ENCODE measurements at regions not wholly inside any gene's neighbourhood (a gene's known extent, or its start where the extent isn't known, plus 50 kb on each side); places are given as distances from the start of the nearest gene placed in this dataset.

DNA sequence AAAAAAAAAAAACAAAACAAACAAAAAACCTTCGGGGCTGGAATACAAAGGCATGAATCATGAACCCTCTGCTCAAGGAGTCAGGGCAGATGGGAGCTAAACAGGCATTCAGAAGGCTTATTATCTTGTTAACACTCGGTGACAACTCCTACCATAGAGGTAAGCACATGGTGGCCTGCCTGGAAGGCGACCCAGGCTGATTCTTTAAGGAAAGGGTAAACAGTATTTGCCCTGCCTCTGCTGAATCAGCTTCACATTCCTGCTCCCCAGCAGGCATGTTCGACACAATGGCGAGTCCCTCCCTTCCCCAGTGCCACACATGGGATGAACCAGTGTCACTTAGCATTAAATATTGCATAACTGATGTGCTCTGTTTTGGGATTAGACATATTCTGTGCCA lies 191.9 kb downstream of the ARL4C start:
- no peak for DNase-seq

DNA sequence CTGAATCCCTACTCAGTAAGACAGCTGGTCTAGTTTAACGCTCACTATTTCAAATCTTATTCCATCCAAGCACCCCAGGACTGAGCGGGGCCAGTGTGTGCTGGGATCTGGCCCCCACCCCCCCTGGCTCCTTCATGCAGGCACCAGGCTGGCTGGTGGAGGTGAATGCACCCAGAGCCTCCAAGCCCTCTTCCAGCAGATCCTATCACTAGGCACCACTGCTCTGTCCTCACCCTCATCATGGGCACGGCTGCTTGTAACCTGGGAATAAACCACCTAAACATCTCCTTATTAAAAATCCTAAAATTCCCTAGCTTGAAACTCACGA lies 194.3 kb downstream of the ARL4C start:
- DNase-seq, result no peak

DNA sequence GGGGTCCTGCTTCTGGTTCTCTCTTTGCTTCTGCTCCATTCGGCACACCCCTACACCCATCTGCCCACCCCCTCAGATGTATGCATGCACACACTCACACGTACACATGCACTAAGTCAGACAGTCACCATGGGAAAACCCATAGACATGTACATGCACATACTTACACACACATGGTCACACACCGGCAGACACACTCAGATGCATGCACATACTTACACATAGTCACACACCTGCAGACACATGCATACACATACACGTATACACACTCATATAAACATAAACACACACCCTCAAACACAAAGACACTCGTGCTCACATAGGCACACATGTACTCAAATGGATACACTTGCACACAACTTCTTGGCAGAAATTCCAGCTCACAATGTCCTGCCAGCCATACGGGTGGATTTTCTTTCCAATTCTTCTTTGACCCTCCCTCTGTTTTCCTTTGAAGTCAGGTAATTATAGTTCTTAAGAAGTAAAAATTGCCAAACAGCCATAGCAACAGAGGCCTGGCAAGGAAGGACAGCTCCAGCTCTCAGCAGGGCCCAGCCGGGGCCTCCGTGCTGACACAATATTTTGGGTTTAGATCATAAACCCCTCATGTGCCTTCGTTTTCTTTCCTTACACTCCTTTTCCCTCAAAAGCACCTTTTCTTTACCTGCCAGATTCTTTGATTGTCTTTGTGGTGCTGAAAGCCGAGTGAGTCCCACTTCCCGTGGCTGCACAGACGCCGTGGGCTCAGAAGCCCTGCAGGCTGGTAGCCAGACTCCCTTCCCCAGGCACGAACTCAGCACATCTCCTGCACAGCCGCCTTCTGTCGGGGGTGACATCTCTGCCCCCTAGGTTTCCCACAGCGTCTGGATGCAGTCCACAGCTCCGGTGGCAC lies 195.7 kb downstream of the ARL4C start:
- DNase-seq, result no peak

DNA sequence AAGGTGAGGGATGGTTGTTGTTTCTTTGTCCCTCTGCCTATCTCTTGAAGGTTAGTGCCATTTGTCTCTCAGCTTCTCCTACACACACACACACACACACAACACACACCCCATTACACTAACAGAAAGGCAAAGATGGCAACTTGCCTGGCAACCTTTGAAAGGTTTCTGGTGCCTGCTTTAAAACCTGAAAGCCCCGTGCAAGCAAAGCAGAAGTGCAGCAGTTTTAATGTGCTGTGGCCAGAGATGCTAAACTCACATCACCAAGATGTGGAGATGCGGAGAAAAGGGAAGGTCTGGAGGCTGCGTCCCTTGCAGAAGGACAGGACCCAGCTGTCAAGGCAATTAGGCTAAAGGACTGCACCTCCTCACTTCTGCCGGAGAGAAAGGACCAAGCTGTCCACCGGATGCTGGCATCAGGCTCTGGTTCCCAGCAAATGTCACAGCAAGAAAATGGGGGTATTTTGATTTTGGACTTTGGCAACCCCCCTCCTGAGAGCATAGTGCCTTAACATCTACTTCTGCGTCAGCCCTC lies 196.4 kb downstream of the ARL4C start:
- no peak for DNase-seq

DNA sequence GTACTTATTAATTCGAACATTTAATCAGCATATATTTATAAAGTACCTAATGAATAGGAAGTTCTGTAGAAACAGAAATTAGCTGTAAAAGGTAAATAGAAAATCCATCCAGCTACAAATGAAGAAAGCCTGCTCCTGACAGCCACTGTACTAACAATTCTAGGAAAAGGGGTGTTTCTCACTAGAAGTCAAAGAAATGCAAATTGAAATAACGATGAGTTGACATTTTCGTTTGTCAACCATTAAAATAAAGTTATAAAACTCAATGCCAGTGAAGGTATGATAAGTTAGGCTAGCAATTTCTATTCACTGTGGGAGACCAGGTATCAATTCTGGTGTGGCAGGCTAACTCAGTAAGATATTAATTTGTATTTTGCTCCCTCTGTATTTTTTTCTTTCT lies 198.0 kb downstream of the ARL4C start:
- no peak for DNase-seq

DNA sequence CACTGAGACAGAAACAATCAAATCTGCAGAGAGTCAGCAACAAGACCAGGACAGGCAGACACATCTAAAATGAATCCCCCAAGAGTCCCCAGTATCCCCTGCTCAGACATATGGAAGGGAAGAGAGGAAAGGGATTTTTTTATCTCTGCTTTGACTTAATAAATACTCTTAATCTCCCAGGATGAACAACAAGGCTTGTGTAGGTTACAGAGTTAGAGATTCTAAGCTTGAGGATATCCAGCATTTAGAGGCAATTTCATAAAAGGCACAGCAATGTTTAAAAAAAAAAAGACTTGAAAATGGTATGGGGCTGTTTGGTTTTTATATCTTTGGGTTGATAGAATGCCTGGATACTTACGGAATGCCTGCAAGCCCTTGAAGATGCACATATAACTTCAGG lies 199.9 kb downstream of the ARL4C start:
- no peak for DNase-seq

DNA sequence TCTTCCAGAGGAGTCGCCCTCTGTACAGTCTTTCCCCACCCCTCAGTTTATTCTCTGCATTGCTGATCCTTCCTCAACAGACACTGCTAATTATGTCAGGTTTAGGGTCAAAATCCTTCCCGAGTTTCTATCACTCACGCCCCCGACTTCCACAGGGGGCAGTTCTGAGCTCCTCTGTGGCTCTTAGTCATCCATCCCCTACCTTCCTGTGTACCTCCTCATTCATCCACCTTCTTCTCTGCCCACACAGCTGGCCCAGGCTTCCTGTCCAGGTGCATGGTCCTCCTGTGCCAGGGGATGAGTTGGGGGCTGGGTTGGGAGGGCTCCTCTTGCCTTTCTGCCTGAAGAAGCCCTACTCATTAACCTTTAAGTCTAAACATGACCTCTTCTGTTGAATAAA lies 202.9 kb downstream of the ARL4C start:
- DNase-seq, result no peak

DNA sequence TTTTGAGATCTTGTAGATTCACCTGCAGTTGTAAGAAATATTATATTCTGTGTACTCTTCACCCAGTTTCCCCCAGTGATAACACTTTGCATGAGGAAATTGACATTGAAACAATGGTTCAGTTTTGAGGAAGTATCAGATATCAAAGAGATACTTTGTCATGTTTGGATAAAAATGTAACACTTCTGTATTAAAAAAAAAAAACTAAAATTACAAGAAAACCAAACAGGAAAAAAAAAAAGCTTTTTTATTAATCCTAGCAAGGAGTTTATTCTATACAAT lies 204.0 kb downstream of the ARL4C start:
- DNase-seq, result no peak

DNA sequence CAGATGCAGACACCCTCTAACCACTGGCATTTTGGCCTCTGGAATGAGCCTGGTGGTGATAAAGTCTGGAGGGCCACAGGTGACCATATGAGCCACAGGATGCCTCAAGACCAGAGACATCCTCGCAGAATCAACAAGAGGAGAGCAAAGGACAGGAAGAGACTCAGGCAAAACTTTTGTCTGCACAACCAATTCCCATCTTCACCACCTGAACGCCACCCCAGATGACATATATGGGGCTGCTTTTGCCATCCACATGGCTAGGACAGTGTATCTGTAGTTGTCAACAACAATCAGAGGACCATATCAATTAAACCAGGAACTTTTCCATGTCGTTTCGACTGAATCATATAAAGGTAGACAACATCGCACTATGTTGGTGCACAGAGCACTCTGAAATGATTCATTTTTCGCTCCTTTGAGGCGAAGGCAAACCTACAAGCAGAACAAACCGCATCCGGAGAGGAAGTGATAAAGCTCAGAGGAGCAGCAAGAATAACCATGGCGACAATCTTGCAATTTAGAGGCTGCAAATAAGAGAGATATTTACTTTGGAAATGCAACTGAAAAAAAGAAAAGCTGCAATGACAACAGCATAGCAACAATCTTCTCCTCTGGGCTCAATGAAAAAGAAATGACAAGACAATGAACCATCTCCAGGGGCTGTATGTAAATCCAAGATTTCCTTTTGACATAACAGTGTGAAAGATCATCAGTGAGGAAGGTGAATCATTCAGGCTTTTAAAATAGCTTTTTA lies 204.5 kb downstream of the ARL4C start:
- no peak for DNase-seq

DNA sequence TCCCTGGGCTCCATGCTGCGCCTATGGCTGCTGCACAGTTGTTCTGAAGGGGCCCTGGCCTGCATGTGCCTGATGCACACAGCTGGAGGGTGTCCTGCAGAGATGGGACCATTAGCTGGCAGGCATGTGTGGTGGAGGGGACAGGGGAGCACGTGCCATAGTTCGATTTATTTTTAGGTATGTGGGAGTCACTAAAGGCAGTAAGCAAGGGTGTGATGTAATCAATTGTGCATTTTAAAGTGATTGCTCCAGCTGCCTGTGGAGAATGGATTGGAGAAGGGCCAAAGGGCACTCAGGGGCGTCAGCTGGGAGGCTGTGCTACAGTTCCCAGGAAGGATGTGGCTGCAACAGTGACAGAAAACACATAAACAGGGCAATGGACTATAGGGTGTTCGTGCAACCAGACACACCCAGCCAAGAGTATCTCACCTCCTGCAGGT lies 205.1 kb downstream of the ARL4C start:
- no peak for DNase-seq

DNA sequence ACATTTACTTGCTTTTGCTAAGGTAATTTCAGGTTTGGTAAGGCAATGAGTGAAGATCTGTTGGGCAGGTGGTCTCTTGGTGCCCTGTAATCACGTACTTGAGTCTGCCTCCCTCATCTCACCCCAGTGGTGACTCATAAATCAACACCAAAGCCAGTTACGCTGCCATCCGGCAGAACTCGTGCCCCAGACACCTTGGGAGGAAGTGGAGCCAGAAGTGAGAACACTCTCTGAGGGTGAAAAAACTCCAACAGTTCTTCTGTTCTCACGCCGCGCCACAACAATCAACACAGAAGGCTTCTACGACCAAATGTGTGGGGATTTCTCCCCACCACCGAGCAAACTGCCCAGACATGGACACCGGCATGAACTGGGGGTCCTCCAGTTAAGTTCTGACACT lies 206.2 kb downstream of the ARL4C start:
- DNase-seq, result no peak

DNA sequence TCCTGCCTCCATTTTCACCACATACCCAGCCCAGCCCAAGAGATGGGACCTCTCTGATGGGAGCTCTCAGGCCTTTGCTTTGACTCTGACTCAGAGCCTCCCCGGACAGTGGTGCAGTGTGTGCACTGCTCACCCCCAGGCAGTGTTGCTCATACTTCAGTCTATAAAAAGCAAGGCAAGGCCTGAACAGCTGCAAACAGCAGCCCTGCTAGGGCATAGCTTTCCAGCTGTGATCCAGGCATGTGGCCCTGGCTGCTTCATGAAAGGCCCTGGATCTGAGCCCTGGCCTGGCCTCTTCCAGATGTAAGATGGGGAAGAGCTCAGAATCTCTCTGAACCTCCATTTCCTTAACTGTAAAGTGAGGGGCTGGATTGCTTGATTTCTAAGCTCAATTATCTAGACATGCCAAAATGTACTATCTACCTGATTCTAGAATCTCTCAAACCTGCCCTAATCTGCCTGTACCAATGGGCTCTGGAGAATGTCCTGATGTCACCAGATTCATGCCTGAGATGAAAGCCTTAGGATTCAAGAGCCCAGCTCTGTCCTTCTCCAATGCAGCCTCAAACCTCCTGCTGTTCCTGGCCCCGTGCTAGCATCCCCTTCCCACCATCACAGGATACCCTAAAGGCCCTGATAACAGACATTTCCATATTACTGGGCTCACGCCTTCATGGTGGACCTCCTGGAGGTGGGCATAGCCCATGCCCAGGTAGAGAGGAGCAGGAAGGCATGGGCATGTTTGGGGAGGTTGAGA lies 206.9 kb downstream of the ARL4C start:
- no peak for DNase-seq

DNA sequence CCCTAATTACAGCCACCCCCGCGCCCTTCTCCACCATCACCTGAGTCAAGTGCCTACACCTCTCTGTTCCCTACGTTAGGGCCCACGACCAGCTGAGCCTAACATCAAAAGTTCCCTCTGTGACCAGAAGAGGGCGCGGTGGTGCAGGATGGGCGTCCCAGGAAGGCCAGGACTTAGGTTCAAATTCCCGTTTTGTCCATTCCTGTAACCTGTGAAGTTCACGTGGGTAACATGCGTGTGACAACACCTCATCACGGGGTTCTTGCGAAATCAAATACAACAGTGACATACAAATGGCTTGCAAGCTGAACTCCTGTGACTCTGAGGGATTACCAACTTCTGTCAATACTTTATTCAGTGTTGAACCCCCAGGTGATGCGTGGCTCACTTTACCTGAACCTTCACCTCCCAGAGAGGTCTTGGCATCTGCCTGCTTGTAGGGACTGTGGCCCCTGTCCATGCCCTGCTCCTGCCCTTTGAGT lies 207.9 kb downstream of the ARL4C start:
- DNase-seq, result no peak

DNA sequence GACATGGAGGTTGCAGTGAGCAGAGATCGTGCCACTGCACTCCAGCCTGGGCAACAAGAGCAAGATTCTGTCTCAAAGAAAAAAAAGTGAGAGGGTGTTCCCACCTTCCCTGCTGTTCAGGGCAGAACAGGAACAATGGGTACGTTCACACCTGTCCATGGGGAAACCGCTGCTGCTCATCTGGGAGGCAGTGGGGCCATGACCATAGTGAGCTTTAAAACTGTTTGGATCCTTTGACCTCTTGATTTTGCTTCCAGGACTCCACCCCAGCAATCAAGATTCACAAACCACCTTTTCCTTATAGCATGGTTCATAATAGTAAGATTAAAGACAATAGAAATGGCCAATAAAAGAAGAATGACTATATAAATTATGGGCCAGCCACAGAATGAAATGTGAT lies 209.2 kb downstream of the ARL4C start:
- no peak for DNase-seq

DNA sequence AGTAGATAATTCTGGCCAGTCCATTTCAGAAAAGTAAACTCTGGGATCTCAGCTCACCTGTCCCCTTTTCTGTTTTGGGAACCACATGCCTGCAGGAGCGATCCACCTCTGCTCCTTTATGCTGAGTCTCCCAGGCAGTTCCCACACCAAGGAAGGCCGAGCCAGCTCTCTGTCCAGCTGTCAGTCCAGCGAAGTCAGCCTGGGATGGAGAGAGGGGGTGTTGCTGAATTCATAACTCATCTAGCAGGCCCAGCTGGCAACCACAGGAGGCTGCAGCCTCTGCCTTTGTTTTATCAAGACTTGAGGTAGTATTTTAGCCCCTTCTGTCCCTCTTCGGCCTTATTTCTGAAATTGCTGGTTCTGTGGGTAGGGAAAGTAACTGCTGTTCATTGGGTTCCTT lies 209.9 kb downstream of the ARL4C start:
- no peak for DNase-seq

DNA sequence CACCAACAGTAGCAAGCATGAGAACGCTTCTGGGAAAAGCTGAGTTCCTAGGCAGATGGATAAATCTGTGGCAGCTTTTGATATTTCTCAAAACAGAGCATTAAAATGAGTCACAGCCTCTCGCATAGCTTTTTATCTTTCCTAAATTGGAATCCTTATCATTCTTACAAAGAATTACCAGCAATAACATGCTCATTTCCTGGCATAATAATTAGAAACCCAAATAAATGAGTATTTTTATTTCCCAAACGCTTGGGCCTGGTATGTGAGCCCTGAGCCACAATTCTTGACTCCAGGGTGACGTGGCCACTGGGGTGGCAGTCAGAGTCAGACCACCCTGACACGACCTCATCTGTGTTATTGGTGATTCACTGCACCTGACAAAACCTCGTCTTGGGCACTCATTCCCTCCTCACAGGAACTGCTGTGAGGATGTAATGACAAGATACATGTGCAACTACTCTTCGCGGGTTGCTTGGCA lies 210.7 kb downstream of the ARL4C start:
- no peak for DNase-seq

DNA sequence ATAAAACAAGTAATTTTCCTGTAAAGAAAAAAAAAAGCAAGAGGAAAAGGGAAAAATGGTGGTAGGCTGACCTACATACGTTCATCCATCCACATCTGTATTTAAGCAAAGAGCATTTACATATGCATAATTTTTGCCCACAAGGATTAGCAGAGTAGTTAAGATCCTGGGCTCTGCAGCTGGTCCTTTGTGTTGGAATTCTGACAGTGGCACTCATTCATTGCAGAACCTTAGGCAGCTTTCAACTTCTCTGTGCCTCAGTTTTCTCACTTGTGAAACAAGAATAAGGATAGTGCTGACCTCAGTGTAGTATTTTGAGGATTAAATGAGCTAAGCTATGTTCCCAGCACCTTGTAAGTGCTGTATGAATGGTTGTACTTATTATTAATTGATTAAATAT lies 211.3 kb downstream of the ARL4C start:
- no peak for DNase-seq

DNA sequence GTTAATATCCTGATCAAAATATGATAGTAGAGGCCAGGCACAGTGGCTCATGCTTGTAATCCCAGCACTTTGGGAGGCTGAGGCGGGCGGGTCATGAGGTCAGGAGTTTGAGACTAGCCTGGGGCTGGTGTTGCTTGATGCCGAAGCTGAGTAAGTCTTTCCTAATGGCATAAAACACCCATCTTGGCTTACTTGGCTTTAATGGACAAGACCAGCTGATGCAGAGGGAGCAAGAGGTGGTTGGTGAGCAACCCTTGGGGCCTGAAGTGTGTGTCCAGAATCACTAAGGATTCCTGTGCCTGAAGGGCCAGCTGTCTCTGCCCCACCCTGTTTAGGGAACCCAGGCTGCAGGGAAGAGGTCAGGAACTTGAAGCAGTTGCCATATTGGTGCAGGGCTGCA lies 217.2 kb downstream of the ARL4C start:
- DNase-seq, result no peak

DNA sequence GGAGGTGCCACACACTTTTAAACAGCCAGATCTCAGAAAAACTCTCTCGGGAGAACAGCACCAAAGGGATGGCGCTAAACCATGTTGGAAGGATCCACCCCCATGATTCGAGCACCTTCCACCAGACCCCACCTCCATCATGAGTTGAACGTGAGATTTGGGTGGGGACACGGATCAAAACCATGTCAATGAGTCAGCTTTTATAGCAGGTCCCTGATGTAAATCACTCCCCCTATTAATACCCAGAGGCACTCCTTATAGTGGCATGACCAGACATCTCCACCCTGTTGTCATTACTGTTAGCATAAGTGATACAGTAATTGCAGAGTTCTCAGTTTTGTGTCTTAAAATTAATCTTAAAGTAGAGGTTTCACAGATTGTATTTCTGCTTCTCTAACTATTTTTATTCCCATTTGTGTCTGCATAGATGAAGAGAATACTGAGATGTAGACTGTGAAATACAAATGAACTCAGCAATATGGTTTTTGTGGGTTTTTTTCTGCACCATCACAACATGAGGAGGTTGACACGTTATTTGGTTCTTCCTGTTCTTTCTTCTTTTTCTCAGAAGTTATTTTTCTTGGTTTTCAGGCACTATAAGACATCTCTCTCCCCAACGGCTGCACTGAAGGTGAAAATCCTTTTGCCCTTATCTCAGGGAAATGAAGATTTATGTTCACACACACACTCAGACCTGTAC lies 218.2 kb downstream of the ARL4C start:
- no peak for DNase-seq

DNA sequence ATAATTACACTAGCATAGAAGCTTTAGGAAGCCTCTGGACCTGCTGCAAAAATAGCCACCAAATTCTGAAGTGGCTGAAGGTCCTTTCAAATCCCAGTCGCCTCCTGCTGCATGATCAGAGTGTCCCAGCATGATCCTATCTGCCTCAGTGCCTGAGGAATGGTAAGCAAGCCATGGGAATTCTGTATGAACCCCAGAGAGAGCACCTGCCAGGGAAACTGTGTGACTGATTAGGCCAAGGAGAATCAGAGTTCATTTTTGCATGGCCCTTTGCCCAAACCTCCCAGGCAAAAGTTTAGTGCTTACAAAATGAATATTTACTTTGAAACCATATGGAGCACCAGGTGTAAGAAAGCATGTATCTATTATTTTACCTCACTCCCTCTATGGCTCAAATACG lies 221.4 kb downstream of the ARL4C start:
- no peak for DNase-seq

DNA sequence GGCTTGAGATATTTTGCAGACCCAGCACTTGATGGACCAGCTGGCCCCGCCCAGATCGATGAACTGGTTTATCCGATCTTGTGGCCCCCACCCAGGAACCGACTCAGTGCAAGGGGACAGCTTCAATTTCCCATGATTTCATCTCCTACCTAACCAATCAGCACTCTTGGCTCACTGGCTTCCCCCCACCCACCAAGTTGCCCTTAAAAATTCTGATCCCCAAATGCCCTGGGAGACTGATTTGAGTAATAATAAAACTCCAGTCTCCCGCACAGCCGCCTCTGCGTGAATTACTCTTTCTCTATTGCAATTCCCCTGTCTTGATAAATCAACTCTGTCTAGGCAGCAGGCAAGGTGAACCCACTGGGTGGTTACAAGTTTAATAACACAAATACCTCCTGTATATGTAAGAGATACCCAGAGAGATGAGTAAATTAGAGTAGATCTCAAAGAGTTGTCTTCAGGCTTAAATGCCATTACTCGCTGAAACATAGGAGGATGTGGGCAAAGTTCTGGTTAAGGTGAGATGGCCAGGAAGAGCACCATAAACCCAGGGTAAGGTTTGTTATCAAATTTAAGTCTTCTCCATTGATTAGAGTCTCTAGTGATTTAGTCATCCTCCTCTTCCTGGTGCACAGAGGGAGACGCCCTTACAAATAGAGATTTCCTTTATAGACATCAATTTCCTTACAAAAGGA lies 222.8 kb downstream of the ARL4C start:
- no peak for DNase-seq
